ENCODE measurements at regions not wholly inside any gene's neighbourhood (a gene's known extent, or its start where the extent isn't known, plus 50 kb on each side); places are given as distances from the start of the nearest gene placed in this dataset.

- no peak for DNase-seq
Measured at GRCh38 chr2:234438305-234438977, 58.4 kb downstream of the ARL4C start.

- DNase-seq: no peak
Measured at GRCh38 chr2:234437642-234438304, 59.1 kb downstream of the ARL4C start.

GRCh38 chr2:234436482-234436837, 60.4 kb downstream of the ARL4C start:
- no peak for DNase-seq

GRCh38 chr2:234435836-234436481, 60.9 kb downstream of the ARL4C start:
- no peak for DNase-seq

GRCh38 chr2:234433201-234433600, 63.7 kb downstream of the ARL4C start:
- no peak for DNase-seq

- DNase-seq: no peak
Measured at GRCh38 chr2:234430871-234431270, 66.0 kb downstream of the ARL4C start.

GRCh38 chr2:234429265-234429664, 67.6 kb downstream of the ARL4C start:
- DNase-seq: no peak

GRCh38 chr2:234427081-234428061, 69.5 kb downstream of the ARL4C start:
- DNase-seq: no peak

GRCh38 chr2:234426616-234427015, 70.3 kb downstream of the ARL4C start:
- peak; percentile 34 for DNase-seq

GRCh38 chr2:234425639-234426603, 71.0 kb downstream of the ARL4C start:
- DNase-seq: peak; percentile 65

- DNase-seq: no peak
Measured at GRCh38 chr2:234423884-234424283, 73.0 kb downstream of the ARL4C start.

- peak; percentile 66 for DNase-seq
Measured at GRCh38 chr2:234422981-234423431, 73.9 kb downstream of the ARL4C start.

GRCh38 chr2:234422273-234422732, 74.6 kb downstream of the ARL4C start:
- DNase-seq: no peak

- DNase-seq: no peak
Measured at GRCh38 chr2:234420408-234420807, 76.5 kb downstream of the ARL4C start.

GRCh38 chr2:234419726-234420125, 77.2 kb downstream of the ARL4C start:
- no peak for DNase-seq

GRCh38 chr2:234415706-234416105, 81.2 kb downstream of the ARL4C start:
- no peak for DNase-seq

- DNase-seq: no peak
Measured at GRCh38 chr2:234414596-234414995, 82.3 kb downstream of the ARL4C start.

GRCh38 chr2:234412726-234413125, 84.2 kb downstream of the ARL4C start:
- DNase-seq: no peak

- no peak for DNase-seq
Measured at GRCh38 chr2:234411793-234412192, 85.1 kb downstream of the ARL4C start.

GRCh38 chr2:234410526-234410925, 86.4 kb downstream of the ARL4C start:
- DNase-seq: no peak

GRCh38 chr2:234409590-234409989, 87.3 kb downstream of the ARL4C start:
- DNase-seq: no peak

GRCh38 chr2:234406085-234406484, 90.8 kb downstream of the ARL4C start:
- DNase-seq: no peak
